GM23248 (cell line): ENCODE measurements at regions not wholly inside any gene's neighbourhood (a gene's known extent, or its start where the extent isn't known, plus 50 kb on each side); places are given as distances from the start of the nearest gene placed in this dataset.

ENCODE experiments used
- EZH2 ChIP-seq: fragments of 200-600 bp; sonication (generic); IDR thresholded peaks from 2 replicates; pipeline ENCODE4 v1.6.1; 2018; ENCODE audit warnings: antibody characterized with exemption, mild to moderate bottlenecking; ENCODE audit not compliant: insufficient read depth, poor library complexity, severe bottlenecking
- EZH2phosphoT487 ChIP-seq: fragments of 200-600 bp; sonication (generic); IDR thresholded peaks from 2 replicates; pipeline ENCODE4 v1.6.1; 2018; ENCODE audit warnings: antibody characterized with exemption, moderate library complexity, mild to moderate bottlenecking, low read depth; ENCODE audit not compliant: insufficient read depth

DNA sequence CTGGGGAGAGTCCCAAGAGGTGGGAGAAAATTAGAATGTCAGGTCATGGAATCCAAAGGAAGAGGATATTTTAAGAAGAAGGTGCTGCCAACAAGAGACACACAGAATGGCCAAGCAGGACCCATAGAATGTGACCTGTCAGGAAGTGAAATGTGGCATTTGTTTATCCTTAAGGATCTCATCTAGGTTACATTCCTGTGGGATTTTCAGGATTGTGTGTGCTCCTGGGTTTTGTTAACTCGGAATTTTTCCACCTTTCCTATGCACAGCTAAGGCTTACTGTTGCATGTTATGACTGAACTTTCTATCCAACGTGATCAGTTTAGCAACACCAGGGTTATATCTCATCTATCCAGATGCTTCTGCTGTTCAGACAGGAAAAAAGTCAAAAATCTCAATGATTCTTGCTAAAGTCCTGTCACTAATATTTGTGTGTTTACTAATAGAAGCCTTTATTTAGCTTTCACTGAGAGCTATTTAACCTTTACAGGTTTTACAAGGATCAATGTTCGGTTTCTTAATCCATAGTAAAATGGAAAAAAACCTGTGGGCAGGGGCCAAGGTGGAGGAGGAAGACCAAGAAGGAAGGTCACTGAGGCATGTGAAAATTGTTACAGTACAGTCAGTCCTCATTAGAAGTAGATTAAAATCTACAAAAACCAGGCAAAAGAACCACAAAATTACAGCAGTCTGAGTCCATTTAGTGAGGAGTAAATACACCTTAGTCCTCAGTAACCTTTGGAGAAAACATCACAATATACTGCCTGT lies 437.8 kb upstream of the NPVF start:
- TF ChIP-seq EZH2phosphoT487: no peak
- no peak for TF ChIP-seq EZH2
